ENCODE measurements at regions not wholly inside any gene's neighbourhood (a gene's known extent, or its start where the extent isn't known, plus 50 kb on each side); places are given as distances from the start of the nearest gene placed in this dataset.
"Not testable (repeated sequence)": the region's sequence is repeated elsewhere in the genome, so short reads cannot be mapped to it uniquely, and the experiment has no call there.

DNA sequence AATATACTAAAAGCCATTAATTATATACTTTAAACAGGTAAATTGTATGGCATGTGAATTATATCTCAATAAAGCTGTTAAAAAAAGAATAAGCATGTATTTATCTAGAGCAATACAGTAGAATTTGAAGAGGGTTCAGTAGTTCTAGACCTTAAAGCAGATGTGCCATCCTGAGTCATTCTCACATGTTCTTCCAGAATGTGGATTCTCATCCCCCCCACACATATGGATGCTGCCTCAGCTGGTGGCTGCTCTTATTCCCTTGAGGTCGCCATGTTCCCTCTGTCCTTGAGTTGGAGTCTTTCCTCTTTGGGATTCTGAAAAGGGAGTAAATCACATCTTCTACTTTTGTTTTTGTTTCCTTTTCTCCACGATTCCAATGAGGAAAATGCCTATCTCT lies 321.3 kb downstream of the AEBP2 start:
- no peak overlapping the region for H3K4me3 ChIP-seq (ENCODE audit: insufficient read depth, low read depth, low read length)
- no peaks in the 10 kb centered on the region for H3K36me3 ChIP-seq (ENCODE audit: control insufficient read depth, insufficient read depth, low read length)
- no peaks in the 10 kb centered on the region for H3K27me3 ChIP-seq (ENCODE audit: control insufficient read depth, insufficient read depth, low read length, poor library complexity, severe bottlenecking)
- no peaks in the 10 kb centered on the region for H3K9me3 ChIP-seq (ENCODE audit: control insufficient read depth, low read length)
- H3K4me1 ChIP-seq (ENCODE audit: control insufficient read depth, insufficient read depth, low read length) = no peaks in the 10 kb centered on the region
- no peak overlapping the region for H3K27ac ChIP-seq (ENCODE audit: insufficient read depth, low read depth, low read length, poor library complexity, severe bottlenecking)
- WGBS, 2 experiments = 89 to 100% methylated on average over 1 of the region's 2 CpGs

DNA sequence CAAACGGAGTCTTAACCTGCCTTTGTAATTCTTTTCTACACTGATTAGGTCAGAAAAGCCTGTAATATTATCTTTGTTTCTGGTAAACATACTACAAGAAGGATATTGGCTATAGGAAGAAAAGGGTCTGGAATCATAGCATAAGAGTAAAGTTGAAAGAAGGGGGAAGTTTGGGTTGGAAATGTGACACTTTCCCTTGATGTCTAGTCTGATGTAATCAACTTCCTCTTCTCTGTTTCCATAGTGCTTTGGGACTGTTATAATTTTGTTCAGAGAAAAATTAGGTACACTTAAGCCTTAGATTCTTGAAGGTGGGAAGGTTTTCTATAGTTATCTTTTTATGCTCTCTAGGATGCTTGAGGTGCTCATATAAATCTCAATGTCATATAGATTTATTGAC lies 322.2 kb downstream of the AEBP2 start:
- H3K27ac ChIP-seq (ENCODE audit: insufficient read depth, low read depth, low read length, poor library complexity, severe bottlenecking) = no peak overlapping the region
- 90 to 100% methylated on average over 1 of the region's 1 CpG for WGBS, 2 experiments
- H3K4me1 ChIP-seq (ENCODE audit: control insufficient read depth, insufficient read depth, low read length) = no peaks in the 10 kb centered on the region
- H3K27me3 ChIP-seq (ENCODE audit: control insufficient read depth, insufficient read depth, low read length, poor library complexity, severe bottlenecking) = no peaks in the 10 kb centered on the region
- H3K4me3 ChIP-seq (ENCODE audit: insufficient read depth, low read depth, low read length) = no peak overlapping the region
- no peaks in the 10 kb centered on the region for H3K36me3 ChIP-seq (ENCODE audit: control insufficient read depth, insufficient read depth, low read length)
- H3K9me3 ChIP-seq (ENCODE audit: control insufficient read depth, low read length) = no peaks in the 10 kb centered on the region

DNA sequence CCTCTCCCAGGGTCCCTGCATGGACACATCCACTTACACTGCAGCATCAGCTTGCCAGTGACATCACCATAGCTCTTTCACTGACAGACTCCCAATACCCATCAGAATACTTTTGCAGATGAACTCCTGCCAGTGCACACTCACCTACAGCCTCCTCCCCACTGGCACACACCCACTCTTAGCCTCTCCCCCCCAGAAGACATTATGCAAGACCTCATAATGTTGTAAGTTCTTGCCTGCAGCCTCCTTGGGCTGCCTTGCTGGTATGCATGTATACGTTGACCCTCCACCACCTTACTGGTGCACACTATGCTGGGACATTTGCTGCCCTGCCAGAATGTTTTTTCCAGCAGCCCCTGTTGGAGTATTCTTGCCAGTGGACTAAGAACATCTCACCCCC lies 324.2 kb downstream of the AEBP2 start:
- no peaks in the 10 kb centered on the region for H3K9me3 ChIP-seq (ENCODE audit: control insufficient read depth, low read length)
- 97 to 98% methylated on average over 1 of the region's 1 CpG for WGBS, 2 experiments
- H3K4me1 ChIP-seq (ENCODE audit: control insufficient read depth, insufficient read depth, low read length) = no peaks in the 10 kb centered on the region
- H3K27me3 ChIP-seq (ENCODE audit: control insufficient read depth, insufficient read depth, low read length, poor library complexity, severe bottlenecking) = no peaks in the 10 kb centered on the region
- no peak overlapping the region for H3K4me3 ChIP-seq (ENCODE audit: insufficient read depth, low read depth, low read length)
- no peak overlapping the region for H3K27ac ChIP-seq (ENCODE audit: insufficient read depth, low read depth, low read length, poor library complexity, severe bottlenecking)
- H3K36me3 ChIP-seq (ENCODE audit: control insufficient read depth, insufficient read depth, low read length) = no peaks in the 10 kb centered on the region

DNA sequence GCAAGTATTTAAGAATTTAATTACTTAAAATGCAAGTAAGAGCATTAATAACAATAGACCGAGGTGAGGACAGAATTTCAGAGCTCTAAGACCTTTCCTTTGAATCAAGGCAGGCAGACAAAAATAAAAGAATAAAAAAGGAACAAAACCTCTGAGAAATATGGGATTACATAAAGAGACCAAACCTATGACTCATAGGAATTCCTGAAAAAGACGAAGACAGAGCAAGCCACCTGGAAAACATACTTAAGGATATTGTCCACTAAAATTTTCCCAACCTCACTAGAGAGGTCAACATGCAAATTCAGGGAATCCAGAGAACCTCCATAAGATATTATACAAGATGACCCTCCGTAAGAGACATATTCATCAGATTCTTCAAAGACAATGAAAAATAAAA lies 325.1 kb downstream of the AEBP2 start:
- Histone ChIP-seq H3K4me1 (ENCODE audit: control insufficient read depth, insufficient read depth, low read length) (no peaks in the 10 kb centered on the region), H3K36me3 (ENCODE audit: control insufficient read depth, insufficient read depth, low read length) (no peaks in the 10 kb centered on the region), H3K4me3 (ENCODE audit: insufficient read depth, low read depth, low read length) (no peak overlapping the region), H3K9me3 (ENCODE audit: control insufficient read depth, low read length) (no peaks in the 10 kb centered on the region), H3K27ac (ENCODE audit: insufficient read depth, low read depth, low read length, poor library complexity, severe bottlenecking) (no peak overlapping the region), H3K27me3 (ENCODE audit: control insufficient read depth, insufficient read depth, low read length, poor library complexity, severe bottlenecking) (no peaks in the 10 kb centered on the region)
- 93 to 97% methylated on average over 2 to 3 of the region's 3 CpGs for WGBS, 2 experiments

DNA sequence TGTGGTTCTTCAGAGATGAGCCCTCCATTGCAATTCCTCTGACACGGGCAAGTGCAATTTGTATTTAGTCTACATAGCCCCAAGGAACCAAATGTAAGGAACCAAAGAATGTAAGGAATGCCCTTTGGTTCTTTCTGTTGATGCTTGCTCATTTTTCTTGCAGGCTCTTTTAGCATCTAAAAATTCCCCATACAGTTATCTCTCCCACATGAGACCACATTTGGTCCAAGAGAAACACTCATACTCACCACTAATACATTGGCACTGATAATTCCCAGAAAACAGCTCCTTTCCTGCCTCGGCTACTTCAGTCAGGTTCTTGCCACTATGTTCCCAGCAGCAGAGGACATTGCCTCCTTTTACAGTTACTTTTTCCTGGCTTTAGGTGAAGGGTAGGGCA lies 332.6 kb downstream of the AEBP2 start:
- Histone ChIP-seq H3K27ac (ENCODE audit: insufficient read depth, low read depth, low read length, poor library complexity, severe bottlenecking) (no peak overlapping the region), H3K4me1 (ENCODE audit: control insufficient read depth, insufficient read depth, low read length) (no peaks in the 10 kb centered on the region), H3K4me3 (ENCODE audit: insufficient read depth, low read depth, low read length) (no peak overlapping the region), H3K9me3 (ENCODE audit: control insufficient read depth, low read length) (no peaks in the 10 kb centered on the region), H3K27me3 (ENCODE audit: control insufficient read depth, insufficient read depth, low read length, poor library complexity, severe bottlenecking) (no peaks in the 10 kb centered on the region), H3K36me3 (ENCODE audit: control insufficient read depth, insufficient read depth, low read length) (no peaks in the 10 kb centered on the region)
- 78% methylated on average over 2 of the region's 2 CpGs for WGBS, 2 experiments

DNA sequence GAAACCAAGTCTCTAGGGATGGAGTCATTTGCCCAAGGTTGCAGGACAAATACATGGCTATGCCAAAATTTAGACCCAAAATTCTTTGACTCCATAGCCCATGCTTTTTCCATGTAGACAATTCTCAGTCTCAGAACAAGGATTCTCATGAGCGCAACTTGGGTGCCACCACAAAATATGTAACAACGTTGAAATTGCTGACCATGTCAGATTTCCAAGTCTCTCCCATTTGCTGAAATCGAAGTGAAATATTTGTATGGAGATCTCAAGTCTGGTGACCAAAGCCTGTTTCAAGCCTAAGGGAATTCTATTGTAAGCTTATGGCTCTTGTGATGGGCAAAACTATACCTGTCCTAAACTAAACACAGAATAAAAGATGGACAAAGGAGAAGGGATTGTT lies 333.5 kb downstream of the AEBP2 start:
- WGBS, 2 experiments = 97 to 98% methylated on average over 3 of the region's 3 CpGs
- Histone ChIP-seq H3K9me3 (ENCODE audit: control insufficient read depth, low read length) (no peaks in the 10 kb centered on the region), H3K36me3 (ENCODE audit: control insufficient read depth, insufficient read depth, low read length) (no peaks in the 10 kb centered on the region), H3K27ac (ENCODE audit: insufficient read depth, low read depth, low read length, poor library complexity, severe bottlenecking) (no peak overlapping the region), H3K4me1 (ENCODE audit: control insufficient read depth, insufficient read depth, low read length) (no peaks in the 10 kb centered on the region), H3K27me3 (ENCODE audit: control insufficient read depth, insufficient read depth, low read length, poor library complexity, severe bottlenecking) (no peaks in the 10 kb centered on the region), H3K4me3 (ENCODE audit: insufficient read depth, low read depth, low read length) (no peak overlapping the region)

DNA sequence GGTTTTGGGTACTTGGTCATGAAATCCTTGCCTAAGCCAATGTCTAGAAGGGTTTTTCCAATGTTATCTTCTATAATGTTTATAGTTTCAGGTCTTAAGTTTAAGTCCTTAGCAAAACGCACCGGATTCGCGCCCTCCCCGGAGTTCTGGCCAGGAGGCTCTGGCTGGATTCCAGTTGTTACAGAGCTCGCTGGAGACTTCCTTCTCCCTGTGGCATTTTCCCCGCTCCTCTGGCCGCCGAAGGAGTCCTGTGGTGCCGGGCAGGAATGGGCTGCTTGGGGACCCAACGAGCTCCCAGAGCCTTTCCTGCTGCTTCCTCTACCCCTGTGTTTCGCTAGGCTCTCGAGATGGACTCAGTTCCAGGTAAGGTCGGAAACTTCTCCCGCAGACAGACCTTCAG lies 335.9 kb downstream of the AEBP2 start:
- H3K27ac ChIP-seq (ENCODE audit: insufficient read depth, low read depth, low read length, poor library complexity, severe bottlenecking) = no peak overlapping the region
- no peaks in the 10 kb centered on the region for H3K4me1 ChIP-seq (ENCODE audit: control insufficient read depth, insufficient read depth, low read length)
- no peaks in the 10 kb centered on the region for H3K27me3 ChIP-seq (ENCODE audit: control insufficient read depth, insufficient read depth, low read length, poor library complexity, severe bottlenecking)
- no peaks in the 10 kb centered on the region for H3K36me3 ChIP-seq (ENCODE audit: control insufficient read depth, insufficient read depth, low read length)
- no peaks in the 10 kb centered on the region for H3K9me3 ChIP-seq (ENCODE audit: control insufficient read depth, low read length)
- 93 to 97% methylated on average over 15 of the region's 15 CpGs for WGBS, 2 experiments
- no peak overlapping the region for H3K4me3 ChIP-seq (ENCODE audit: insufficient read depth, low read depth, low read length)

DNA sequence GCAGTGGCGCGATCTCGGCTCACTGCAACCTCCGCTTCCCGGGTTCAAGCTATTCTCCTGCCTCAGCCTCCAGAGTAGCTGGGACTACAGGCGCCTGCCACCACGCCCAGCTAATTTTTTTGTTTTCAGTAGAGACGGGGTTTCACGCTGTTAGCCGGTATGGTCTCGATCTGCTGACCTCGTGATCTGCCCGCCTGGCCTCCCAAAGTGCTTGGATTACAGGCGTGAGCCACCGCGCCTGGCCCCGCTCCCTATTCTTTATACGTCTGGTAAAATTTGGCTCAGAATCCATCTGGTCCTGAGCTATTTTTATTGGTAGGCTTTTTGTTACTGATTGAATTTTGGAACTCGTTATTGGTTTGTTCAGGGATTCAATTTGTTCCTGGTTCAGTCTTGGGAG lies 336.7 kb downstream of the AEBP2 start:
- WGBS, 2 experiments = 94 to 96% methylated on average over 19 of the region's 19 CpGs

DNA sequence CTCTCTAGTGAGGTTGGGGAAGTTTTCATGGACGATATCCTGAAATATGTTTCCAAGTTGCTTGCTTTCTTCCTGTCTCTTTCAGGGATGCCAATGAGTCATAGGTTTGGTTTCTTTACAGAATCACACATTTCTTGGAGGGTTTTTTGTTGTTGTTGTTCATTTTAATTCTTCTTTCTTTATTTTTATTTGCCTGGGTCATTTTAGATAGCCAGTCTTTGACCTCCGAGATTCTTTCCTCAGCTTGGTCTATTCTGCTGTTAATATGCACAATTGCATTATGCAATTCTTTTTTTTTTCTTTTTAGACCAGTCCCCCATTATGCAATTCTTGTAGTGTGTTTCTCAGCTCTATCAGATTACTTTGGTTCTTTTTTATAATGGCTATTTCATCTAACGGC lies 338.9 kb downstream of the AEBP2 start:
- no peaks in the 10 kb centered on the region for H3K27me3 ChIP-seq (ENCODE audit: control insufficient read depth, insufficient read depth, low read length, poor library complexity, severe bottlenecking)
- no peaks in the 10 kb centered on the region for H3K9me3 ChIP-seq (ENCODE audit: control insufficient read depth, low read length)
- H3K27ac ChIP-seq (ENCODE audit: insufficient read depth, low read depth, low read length, poor library complexity, severe bottlenecking) = no peak overlapping the region
- 93% methylated on average over 3 of the region's 3 CpGs for WGBS, 2 experiments
- H3K4me1 ChIP-seq (ENCODE audit: control insufficient read depth, insufficient read depth, low read length) = no peaks in the 10 kb centered on the region
- H3K36me3 ChIP-seq (ENCODE audit: control insufficient read depth, insufficient read depth, low read length) = no peaks in the 10 kb centered on the region
- H3K4me3 ChIP-seq (ENCODE audit: insufficient read depth, low read depth, low read length) = no peak overlapping the region

More for the DNA sequence above, 336.7 kb downstream of the AEBP2 start:
- not testable (repeated sequence) for H3K4me1 ChIP-seq (ENCODE audit: control insufficient read depth, insufficient read depth, low read length); H3K36me3 ChIP-seq (ENCODE audit: control insufficient read depth, insufficient read depth, low read length); H3K4me3 ChIP-seq (ENCODE audit: insufficient read depth, low read depth, low read length); H3K27me3 ChIP-seq (ENCODE audit: control insufficient read depth, insufficient read depth, low read length, poor library complexity, severe bottlenecking); H3K27ac ChIP-seq (ENCODE audit: insufficient read depth, low read depth, low read length, poor library complexity, severe bottlenecking); H3K9me3 ChIP-seq (ENCODE audit: control insufficient read depth, low read length)

DNA sequence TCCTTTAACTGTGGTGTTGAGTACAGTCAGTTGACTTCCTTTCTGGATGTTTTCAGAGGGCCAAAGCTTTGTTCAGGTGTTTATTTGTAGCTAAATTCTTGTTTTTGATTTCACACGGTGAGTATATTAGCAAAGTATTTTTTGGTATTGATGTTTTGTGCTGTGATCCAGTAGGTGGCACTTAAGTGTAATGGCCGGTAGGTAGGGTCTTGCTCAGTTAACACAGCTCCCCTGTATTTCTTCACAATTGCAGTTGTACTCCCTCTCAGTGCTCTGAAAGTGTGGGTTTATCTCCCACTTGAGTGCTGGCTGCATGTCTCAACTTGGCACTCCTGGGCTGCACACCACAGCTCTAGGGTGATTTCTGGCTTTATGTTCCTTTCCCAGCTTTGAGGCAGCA lies 339.5 kb downstream of the AEBP2 start:
- no peaks in the 10 kb centered on the region for H3K36me3 ChIP-seq (ENCODE audit: control insufficient read depth, insufficient read depth, low read length)
- H3K4me1 ChIP-seq (ENCODE audit: control insufficient read depth, insufficient read depth, low read length) = no peaks in the 10 kb centered on the region
- H3K9me3 ChIP-seq (ENCODE audit: control insufficient read depth, low read length) = no peaks in the 10 kb centered on the region
- H3K27me3 ChIP-seq (ENCODE audit: control insufficient read depth, insufficient read depth, low read length, poor library complexity, severe bottlenecking) = no peaks in the 10 kb centered on the region
- no peak overlapping the region for H3K4me3 ChIP-seq (ENCODE audit: insufficient read depth, low read depth, low read length)
- 83 to 94% methylated on average over 2 of the region's 2 CpGs for WGBS, 2 experiments
- H3K27ac ChIP-seq (ENCODE audit: insufficient read depth, low read depth, low read length, poor library complexity, severe bottlenecking) = no peak overlapping the region

DNA sequence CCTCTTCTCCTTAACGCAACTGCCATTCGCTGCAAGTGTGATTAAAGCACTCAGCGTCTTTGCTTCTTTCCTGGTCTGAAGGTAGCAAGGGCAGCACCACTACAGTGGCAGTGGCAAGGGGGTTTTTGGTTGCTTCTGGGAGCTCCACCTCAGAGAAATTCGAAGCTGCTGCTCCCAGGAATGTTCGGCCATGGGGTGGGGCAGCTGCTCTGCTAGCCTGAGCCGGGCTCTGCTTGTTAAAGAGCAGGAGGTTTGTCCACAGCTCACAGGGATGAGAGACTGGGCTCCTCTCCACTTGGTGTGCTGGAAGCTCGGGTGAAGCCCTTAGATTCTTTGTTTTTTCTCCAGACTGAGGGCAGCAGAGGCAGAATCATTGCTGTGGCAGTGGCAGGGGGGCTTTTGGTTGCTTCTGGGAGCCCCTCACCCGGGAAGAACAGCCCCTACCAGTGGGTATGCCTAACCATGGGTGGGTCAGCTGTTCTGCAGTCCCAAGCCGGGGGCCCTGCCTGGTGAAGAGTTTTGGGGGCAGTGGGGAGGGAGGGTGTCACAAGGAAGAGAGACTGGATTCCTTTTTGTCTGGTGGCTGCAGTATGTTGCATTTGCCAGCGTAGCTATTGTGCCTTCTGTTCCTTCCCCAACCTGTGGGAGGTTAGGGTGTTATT lies 340.2 kb downstream of the AEBP2 start:
- H3K36me3 ChIP-seq (ENCODE audit: control insufficient read depth, insufficient read depth, low read length) = no peaks in the 10 kb centered on the region
- 84 to 87% methylated on average over 10 of the region's 10 CpGs for WGBS, 2 experiments
- no peak overlapping the region for H3K27ac ChIP-seq (ENCODE audit: insufficient read depth, low read depth, low read length, poor library complexity, severe bottlenecking)
- H3K27me3 ChIP-seq (ENCODE audit: control insufficient read depth, insufficient read depth, low read length, poor library complexity, severe bottlenecking) = no peaks in the 10 kb centered on the region
- H3K4me3 ChIP-seq (ENCODE audit: insufficient read depth, low read depth, low read length) = no peak overlapping the region
- H3K9me3 ChIP-seq (ENCODE audit: control insufficient read depth, low read length) = no peaks in the 10 kb centered on the region
- H3K4me1 ChIP-seq (ENCODE audit: control insufficient read depth, insufficient read depth, low read length) = no peaks in the 10 kb centered on the region
